Rectal smooth muscle tissue (tissue), 1 donor: ENCODE measurements at regions not wholly inside any gene's neighbourhood (a gene's known extent, or its start where the extent isn't known, plus 50 kb on each side); places are given as distances from the start of the nearest gene placed in this dataset.

Experiments
- H3K27ac ChIP-seq: one replicate; pipeline ENCODE4 v1.7.0; 2013; ENCODE audit warnings: low read depth, low read length, inconsistent platforms
- H3K27me3 ChIP-seq: one replicate; pipeline ENCODE4 v1.7.0; 2013; ENCODE audit warnings: low read length; ENCODE audit not compliant: control insufficient read depth, insufficient read depth
- H3K36me3 ChIP-seq: one replicate; pipeline ENCODE4 v1.7.0; 2013; ENCODE audit warnings: low read length; ENCODE audit not compliant: control insufficient read depth, insufficient read depth
- H3K4me1 ChIP-seq: one replicate; pipeline ENCODE4 v1.7.0; 2013; ENCODE audit warnings: low read length; ENCODE audit not compliant: control insufficient read depth, insufficient read depth
- H3K4me3 ChIP-seq: one replicate; pipeline ENCODE4 v1.7.0; 2013; ENCODE audit warnings: low read length
- H3K9ac ChIP-seq: one replicate; pipeline ENCODE4 v1.7.0; 2013; ENCODE audit warnings: low read length

- Histone ChIP-seq H3K36me3 (no peaks in the 10 kb centered on the region), H3K9ac (no peak overlapping the region), H3K27me3 (no peaks in the 10 kb centered on the region), H3K27ac (no peak overlapping the region), H3K4me1 (no peaks in the 10 kb centered on the region), H3K4me3 (no peak overlapping the region)
Measured at GRCh38 chr2:175478096-175478768, 296.7 kb upstream of the ATP5MC3 start.

DNA sequence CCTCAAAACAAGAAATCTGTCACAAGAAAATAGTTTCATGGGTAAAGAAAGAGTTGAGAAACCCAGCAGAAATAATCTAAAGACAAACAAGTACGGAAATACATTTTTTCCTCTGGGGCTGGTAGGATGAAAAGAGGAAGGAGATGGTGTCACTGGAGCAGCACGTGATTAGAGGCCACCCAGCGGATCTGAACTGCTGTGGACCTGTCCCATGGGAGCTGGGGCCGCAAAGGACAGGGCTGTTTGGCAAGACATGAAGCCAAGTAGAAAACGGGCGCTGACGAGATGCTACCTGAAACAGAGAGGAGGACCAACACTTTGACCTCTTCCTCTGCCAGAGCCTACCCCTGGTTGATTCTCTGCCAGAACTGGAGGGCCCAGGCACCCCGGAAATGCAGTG lies 295.4 kb upstream of the ATP5MC3 start:
- H3K36me3 ChIP-seq = no peaks in the 10 kb centered on the region
- no peak overlapping the region for H3K4me3 ChIP-seq
- no peaks in the 10 kb centered on the region for H3K27me3 ChIP-seq
- H3K27ac ChIP-seq = no peak overlapping the region
- no peaks in the 10 kb centered on the region for H3K4me1 ChIP-seq
- H3K9ac ChIP-seq = no peak overlapping the region

- Histone ChIP-seq H3K27ac (no peak overlapping the region), H3K4me1 (no peaks in the 10 kb centered on the region), H3K9ac (no peak overlapping the region), H3K36me3 (no peaks in the 10 kb centered on the region), H3K27me3 (no peaks in the 10 kb centered on the region), H3K4me3 (no peak overlapping the region)
Measured at GRCh38 chr2:175476374-175476773, 294.9 kb upstream of the ATP5MC3 start.

DNA sequence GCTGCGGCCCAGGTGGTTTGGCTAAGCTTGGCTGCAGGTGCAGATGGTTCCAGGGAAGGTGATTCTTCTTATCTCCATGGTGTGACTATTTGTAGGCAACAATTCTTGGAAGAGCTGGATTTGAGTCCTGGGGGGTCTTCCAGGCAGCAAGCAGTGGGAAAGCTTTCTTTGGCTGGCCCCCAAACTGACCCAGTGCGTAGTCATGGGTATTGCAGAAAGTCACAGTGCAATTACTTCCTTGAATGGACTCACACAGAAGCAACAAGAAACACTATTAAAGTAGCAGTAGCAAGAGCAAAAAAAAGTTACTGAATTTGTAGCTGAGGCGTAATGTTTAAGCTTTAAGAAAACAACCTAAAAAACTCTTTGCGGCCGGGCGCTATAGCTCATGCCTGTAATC lies 293.6 kb upstream of the ATP5MC3 start:
- Histone ChIP-seq H3K27me3 (no peaks in the 10 kb centered on the region), H3K4me3 (no peak overlapping the region), H3K36me3 (no peaks in the 10 kb centered on the region), H3K4me1 (no peaks in the 10 kb centered on the region), H3K9ac (no peak overlapping the region), H3K27ac (no peak overlapping the region)

DNA sequence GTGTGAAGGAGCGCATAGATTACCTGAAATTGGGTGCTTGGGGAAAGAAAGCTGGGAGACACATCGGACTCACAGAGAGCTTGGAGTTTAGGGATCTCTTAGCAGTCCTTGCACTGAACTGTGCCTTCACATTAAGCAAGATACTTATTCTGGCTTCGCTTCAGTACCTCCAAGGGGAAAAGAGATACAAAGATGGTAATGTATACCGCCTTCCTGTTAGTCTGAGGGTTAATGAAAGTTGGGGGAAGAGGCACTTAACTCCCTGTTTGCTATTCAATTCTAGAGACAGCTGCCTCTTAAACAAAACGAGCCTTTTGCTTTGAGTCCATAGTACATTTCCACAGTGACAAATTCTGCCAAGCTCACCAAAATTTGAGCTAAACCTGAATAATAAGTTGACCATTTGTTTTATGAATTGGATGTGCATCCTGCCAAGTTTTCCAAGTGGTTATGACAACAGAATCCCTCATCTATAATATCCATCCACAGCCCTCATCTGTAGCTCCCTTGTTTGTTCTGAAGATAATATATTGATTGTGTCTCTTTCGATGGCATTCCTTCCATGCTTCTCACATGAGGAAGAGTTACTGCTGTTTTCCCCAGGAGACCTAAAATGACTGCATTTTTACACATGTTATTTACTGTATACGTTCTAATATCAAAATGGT lies 287.1 kb upstream of the ATP5MC3 start:
- Histone ChIP-seq H3K27me3 (no peaks in the 10 kb centered on the region), H3K36me3 (no peaks in the 10 kb centered on the region), H3K27ac (no peak overlapping the region), H3K4me1 (no peaks in the 10 kb centered on the region), H3K4me3 (no peak overlapping the region), H3K9ac (no peak overlapping the region)

- H3K27ac ChIP-seq = no peak overlapping the region
- H3K27me3 ChIP-seq = no peaks in the 10 kb centered on the region
- H3K36me3 ChIP-seq = no peaks in the 10 kb centered on the region
- no peaks in the 10 kb centered on the region for H3K4me1 ChIP-seq
- no peak overlapping the region for H3K9ac ChIP-seq
- no peak overlapping the region for H3K4me3 ChIP-seq
Measured at GRCh38 chr2:175465101-175465500, 283.6 kb upstream of the ATP5MC3 start.

GRCh38 chr2:175464311-175464670 lies 282.8 kb upstream of the ATP5MC3 start:
- Histone ChIP-seq H3K27ac (no peak overlapping the region), H3K4me1 (no peaks in the 10 kb centered on the region), H3K9ac (no peak overlapping the region), H3K27me3 (no peaks in the 10 kb centered on the region), H3K4me3 (no peak overlapping the region), H3K36me3 (no peaks in the 10 kb centered on the region)

- no peak overlapping the region for H3K4me3 ChIP-seq
- H3K36me3 ChIP-seq = no peaks in the 10 kb centered on the region
- no peak overlapping the region for H3K9ac ChIP-seq
- H3K4me1 ChIP-seq = no peaks in the 10 kb centered on the region
- no peak overlapping the region for H3K27ac ChIP-seq
- H3K27me3 ChIP-seq = no peaks in the 10 kb centered on the region
Measured at GRCh38 chr2:175463589-175464310, 282.2 kb upstream of the ATP5MC3 start.

DNA sequence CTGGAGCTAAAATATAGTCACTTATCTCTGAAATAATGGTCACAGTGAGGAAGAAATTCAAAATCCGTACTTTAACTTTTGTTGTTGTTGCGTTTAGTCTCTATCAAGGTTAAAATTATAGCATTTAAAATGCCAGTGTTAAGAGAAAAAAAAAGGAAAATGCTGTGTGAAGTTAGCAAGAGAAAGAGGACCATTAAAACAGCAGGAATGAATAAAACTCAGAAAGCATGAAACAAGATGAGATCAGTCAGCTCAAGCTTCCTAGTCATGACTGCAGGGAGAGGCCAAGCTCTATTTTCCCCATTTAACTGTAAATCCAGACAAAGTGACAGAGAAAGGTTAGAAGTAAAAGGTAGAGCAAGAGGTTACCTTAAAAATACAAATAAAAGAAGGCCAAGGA lies 281.7 kb upstream of the ATP5MC3 start:
- H3K4me1 ChIP-seq = no peaks in the 10 kb centered on the region
- no peaks in the 10 kb centered on the region for H3K27me3 ChIP-seq
- H3K36me3 ChIP-seq = no peaks in the 10 kb centered on the region
- H3K9ac ChIP-seq = no peak overlapping the region
- H3K4me3 ChIP-seq = no peak overlapping the region
- H3K27ac ChIP-seq = no peak overlapping the region

- H3K36me3 ChIP-seq = no peaks in the 10 kb centered on the region
- H3K27me3 ChIP-seq = no peaks in the 10 kb centered on the region
- no peaks in the 10 kb centered on the region for H3K4me1 ChIP-seq
- H3K4me3 ChIP-seq = no peak overlapping the region
- no peak overlapping the region for H3K27ac ChIP-seq
- H3K9ac ChIP-seq = no peak overlapping the region
Measured at GRCh38 chr2:175462246-175462645, 280.7 kb upstream of the ATP5MC3 start.

DNA sequence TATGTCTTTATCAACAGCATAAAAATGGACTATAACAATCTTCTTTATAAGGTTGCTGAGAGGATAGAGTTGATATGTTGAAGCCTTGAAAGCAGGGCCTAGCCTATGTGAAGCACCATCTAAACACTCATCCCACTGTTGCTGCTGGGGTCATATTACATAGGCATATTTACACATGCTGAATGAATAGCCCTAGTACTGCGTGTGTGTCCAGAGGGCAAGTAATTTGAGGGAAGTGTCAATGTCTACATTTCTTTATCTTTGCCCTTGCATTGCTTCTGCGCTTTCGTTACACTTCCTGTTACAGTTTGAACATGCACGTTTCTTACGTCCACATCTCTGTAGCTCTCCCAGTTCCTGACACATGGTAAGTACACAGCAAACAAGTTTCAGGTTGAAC lies 280.3 kb upstream of the ATP5MC3 start:
- Histone ChIP-seq H3K36me3 (no peaks in the 10 kb centered on the region), H3K27me3 (no peaks in the 10 kb centered on the region), H3K4me3 (no peak overlapping the region), H3K27ac (no peak overlapping the region), H3K9ac (no peak overlapping the region), H3K4me1 (no peaks in the 10 kb centered on the region)

DNA sequence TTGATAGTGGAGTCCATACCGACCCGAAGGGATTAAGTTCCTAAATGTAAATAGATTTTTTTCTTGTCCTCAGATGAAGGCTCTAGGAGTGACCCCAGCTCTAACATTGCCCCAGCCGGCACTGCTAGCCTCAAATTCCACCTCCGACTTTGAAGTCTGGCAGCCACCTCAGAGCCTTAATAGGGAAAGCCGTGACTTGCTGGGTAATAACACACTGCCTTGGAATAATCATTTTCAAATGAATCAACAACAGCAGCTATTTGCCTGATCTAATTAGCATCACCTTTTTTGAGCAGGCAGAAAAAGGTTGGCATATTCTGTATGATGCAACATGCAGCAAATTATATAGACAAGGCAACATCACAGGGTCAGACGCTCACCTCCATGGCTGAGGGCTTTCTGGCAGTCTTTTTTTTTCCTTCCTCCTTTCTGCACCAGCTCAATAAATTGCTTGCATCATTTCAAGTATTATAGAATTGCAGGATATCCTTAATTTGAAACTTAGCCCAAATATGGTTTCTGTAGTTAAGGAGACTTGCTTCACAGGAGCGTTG lies 276.5 kb upstream of the ATP5MC3 start:
- H3K4me3 ChIP-seq = no peak overlapping the region
- H3K27me3 ChIP-seq = no peaks in the 10 kb centered on the region

More for the DNA sequence above, 276.5 kb upstream of the ATP5MC3 start:
- Histone ChIP-seq H3K27ac (no peak overlapping the region), H3K9ac (no peak overlapping the region), H3K4me1 (no peaks in the 10 kb centered on the region), H3K36me3 (no peaks in the 10 kb centered on the region)
